ENCODE measurements at regions not wholly inside any gene's neighbourhood (a gene's known extent, or its start where the extent isn't known, plus 50 kb on each side); places are given as distances from the start of the nearest gene placed in this dataset.

GRCh38 chr17:36858119-36859002 is 78.9 kb upstream of the LHX1 start:
- Histone ChIP-seq H3K4me2 (ENCODE audit: insufficient read depth, low read length) (no peak overlapping the region), H3K27ac (ENCODE audit: low read depth, low read length) (no peak overlapping the region), H3K27me3 (ENCODE audit: insufficient read depth, low read length) (peaks cover 11% of the 10 kb centered on the region), H3K36me3 (ENCODE audit: insufficient read depth, low read length) (no peaks in the 10 kb centered on the region), H2AFZ (ENCODE audit: low read length) (no peak overlapping the region), H3K4me1 (ENCODE audit: insufficient read depth, low read length) (no peaks in the 10 kb centered on the region), H3K9me3 (ENCODE audit: low read depth, low read length) (no peaks in the 10 kb centered on the region), H4K20me1 (ENCODE audit: insufficient read depth, low read length) (no peaks in the 10 kb centered on the region), H3K4me3 (ENCODE audit: insufficient read depth, low read length) (no peak overlapping the region), H3K79me2 (ENCODE audit: insufficient read depth, low read length) (no peaks in the 10 kb centered on the region)
- TF ChIP-seq CTCF (IDR thresholded peaks at IDR 0.05; ENCODE audit: extremely low read depth, low read depth, low read length), result no peak
- DNase-seq (ENCODE audit: insufficient read length, low spot score, missing footprints), result no peak

- no peak overlapping the region for H3K4me2 ChIP-seq (ENCODE audit: insufficient read depth, low read length)
- H3K36me3 ChIP-seq (ENCODE audit: insufficient read depth, low read length), result no peaks in the 10 kb centered on the region
- DNase-seq (ENCODE audit: insufficient read length, low spot score, missing footprints), result no peak
- no peak overlapping the region for H3K27ac ChIP-seq (ENCODE audit: low read depth, low read length)
- peaks cover 11% of the 10 kb centered on the region for H3K27me3 ChIP-seq (ENCODE audit: insufficient read depth, low read length)
- H3K4me3 ChIP-seq (ENCODE audit: insufficient read depth, low read length), result no peak overlapping the region
- no peaks in the 10 kb centered on the region for H4K20me1 ChIP-seq (ENCODE audit: insufficient read depth, low read length)
- no peaks in the 10 kb centered on the region for H3K4me1 ChIP-seq (ENCODE audit: insufficient read depth, low read length)
- H2AFZ ChIP-seq (ENCODE audit: low read length), result no peak overlapping the region
- H3K9me3 ChIP-seq (ENCODE audit: low read depth, low read length), result no peaks in the 10 kb centered on the region
- TF ChIP-seq CTCF (IDR thresholded peaks at IDR 0.05; ENCODE audit: extremely low read depth, low read depth, low read length), result no peak
- no peaks in the 10 kb centered on the region for H3K79me2 ChIP-seq (ENCODE audit: insufficient read depth, low read length)
Observed at GRCh38 chr17:36859003-36859300, 78.3 kb upstream of the LHX1 start.

GRCh38 chr17:36859706-36860105 is 77.6 kb upstream of the LHX1 start:
- Histone ChIP-seq H4K20me1 (ENCODE audit: insufficient read depth, low read length) (no peaks in the 10 kb centered on the region), H3K4me2 (ENCODE audit: insufficient read depth, low read length) (no peak overlapping the region), H3K79me2 (ENCODE audit: insufficient read depth, low read length) (no peaks in the 10 kb centered on the region), H2AFZ (ENCODE audit: low read length) (no peak overlapping the region), H3K27me3 (ENCODE audit: insufficient read depth, low read length) (peaks cover 11% of the 10 kb centered on the region), H3K4me3 (ENCODE audit: insufficient read depth, low read length) (no peak overlapping the region), H3K9me3 (ENCODE audit: low read depth, low read length) (no peaks in the 10 kb centered on the region), H3K27ac (ENCODE audit: low read depth, low read length) (no peak overlapping the region), H3K4me1 (ENCODE audit: insufficient read depth, low read length) (no peaks in the 10 kb centered on the region), H3K36me3 (ENCODE audit: insufficient read depth, low read length) (no peaks in the 10 kb centered on the region)
- no peak for DNase-seq (ENCODE audit: insufficient read length, low spot score, missing footprints)
- TF ChIP-seq CTCF (IDR thresholded peaks at IDR 0.05; ENCODE audit: extremely low read depth, low read depth, low read length), result no peak

- H3K36me3 ChIP-seq (ENCODE audit: insufficient read depth, low read length), result no peaks in the 10 kb centered on the region
- no peak for TF ChIP-seq CTCF (IDR thresholded peaks at IDR 0.05; ENCODE audit: extremely low read depth, low read depth, low read length)
- no peaks in the 10 kb centered on the region for H3K79me2 ChIP-seq (ENCODE audit: insufficient read depth, low read length)
- no peak overlapping the region for H3K4me3 ChIP-seq (ENCODE audit: insufficient read depth, low read length)
- no peak overlapping the region for H2AFZ ChIP-seq (ENCODE audit: low read length)
- no peak overlapping the region for H3K27ac ChIP-seq (ENCODE audit: low read depth, low read length)
- no peaks in the 10 kb centered on the region for H4K20me1 ChIP-seq (ENCODE audit: insufficient read depth, low read length)
- H3K4me2 ChIP-seq (ENCODE audit: insufficient read depth, low read length), result no peak overlapping the region
- DNase-seq (ENCODE audit: insufficient read length, low spot score, missing footprints), result no peak
- H3K4me1 ChIP-seq (ENCODE audit: insufficient read depth, low read length), result no peaks in the 10 kb centered on the region
- H3K9me3 ChIP-seq (ENCODE audit: low read depth, low read length), result no peaks in the 10 kb centered on the region
- peaks cover 8% of the 10 kb centered on the region for H3K27me3 ChIP-seq (ENCODE audit: insufficient read depth, low read length)
Observed at GRCh38 chr17:36861531-36861930, 75.7 kb upstream of the LHX1 start.
